Heart right ventricle (tissue), 16 donors: ENCODE measurements at regions not wholly inside any gene's neighbourhood (a gene's known extent, or its start where the extent isn't known, plus 50 kb on each side); places are given as distances from the start of the nearest gene placed in this dataset.

ENCODE experiments used
- ATAC-seq, 8 donors: fragments of 200-7000 bp; cut with Tn5 transposase; one replicate each; pipeline ENCODE4 v1.9.1; 2020; ENCODE audit warnings: mild to moderate bottlenecking in 8 of 8, moderate library complexity in 8 of 8, moderate number of reproducible peaks in 1 of 8
- DNase-seq, 2 donors: peaks; one replicate each; pipeline ENCODE4 v3.0.0-alpha.2; 2020
- H3K27ac ChIP-seq, 10 donors: fragments of 200-600 bp; sonication (generic) in 2 of 10; one replicate each; pipeline versions ENCODE4 v1.5.0 to v1.8.0; 2020 to 2022; ENCODE audit warnings: mild to moderate bottlenecking in 3 of 10
- H3K27me3 ChIP-seq, 7 donors: fragments of 200-600 bp; one replicate each; pipeline ENCODE4 v1.8.0; 2021 to 2022; ENCODE audit warnings: mild to moderate bottlenecking in 2 of 7
- H3K36me3 ChIP-seq, 9 donors: fragments of 200-600 bp; sonication (generic) in 1 of 9; one replicate each; pipeline versions ENCODE4 v1.5.0 to v1.8.0; 2020 to 2022; ENCODE audit warnings: mild to moderate bottlenecking in 2 of 9
- H3K4me1 ChIP-seq, 9 donors: fragments of 200-600 bp; sonication (generic) in 1 of 9; one replicate each; pipeline versions ENCODE4 v1.5.0 to v1.8.0; 2020 to 2022; ENCODE audit warnings: mild to moderate bottlenecking in 4 of 9
- H3K4me3 ChIP-seq, 10 donors: fragments of 200-600 bp; sonication (generic) in 2 of 10; one replicate each; pipeline versions ENCODE4 v1.5.0 to v1.8.0; 2020 to 2022; ENCODE audit warnings: mild to moderate bottlenecking in 7 of 10, moderate library complexity in 2 of 10
- H3K9me3 ChIP-seq, 11 donors: fragments of 200-600 bp in 10 of 11; sonication (generic) in 2 of 11; one replicate each; pipeline versions ENCODE4 v1.5.0 to v1.8.0; 2013 to 2022; ENCODE audit warnings: mild to moderate bottlenecking in 2 of 11, control low read depth in 1 of 11, moderate library complexity in 1 of 11
- CTCF ChIP-seq, 9 donors: fragments of 200-600 bp; sonication (generic) in 2 of 9; IDR thresholded peaks; one replicate each; pipeline versions ENCODE4 v1.5.0 to v1.8.0; 2021 to 2022; ENCODE audit warnings: antibody characterized with exemption in 9 of 9, mild to moderate bottlenecking in 5 of 9, moderate library complexity in 1 of 9
- WGBS, 2 donors: extraction: QIAGEN DNeasy Blood & Tissue Kit; methylation state at CpG; one replicate each; pipeline ENCODE4 v1.1.7; 2013; ENCODE audit warnings: inconsistent platforms in 1 of 2; 5-methylcytosine and 5-hydroxymethylcytosine counted together
- intact Hi-C, 10 donors: fragments of 100-400 bp; cut with DNase I; formaldehyde crosslinking; loops; one replicate each; pipeline versions ENCODE4 v1.11.1 to v1.14.2; 2022
- donor health status: Arrhythmogenic right ventricular cardiomyopathy.
- donor health status: ischemic (EF 13 %, LVEDD 7.1; RV severe dilation, severe dysfunction).
- donor health status: healthy with polysubstance abuse.
- donor health status: DM: no; HTN: yes; CAD: no.
- donor health status: DM: no; HTN: no; CAD: no.
- donor health status: ischemic (EF 25% LVEDD 6.9; RV normal size, moderate dysfunction).
- donor health status: ischemic (EF 25% LVEDD 5.7; RV mildly dilated, moderate dysfunction).
- donor health status: healthy.
- donor health status: DM: yes; HTN: yes; CAD: no.
- donor health status: Ischemic cardiomyopathy.
- donor health status: ischemic (EF 35%, LVEDD 5.7; RV mildly dilated, moderate dysfunction).
- donor health status: nonischemic (EF 11% LVEDD 7.7; RV severe dilation, severe dysfunction).
- donor health status: DM: yes; HTN: yes; CAD: no.
- donor health status: PGD.
- donor health status: ischemic (EF 29% LVEDD 5.4; RV normal size, mild dysfunction).
- donor health status: nonischemic (EF 23%, LVEDD 6.1; RV moderate dilation, normal function).

GRCh38 chr22:27309697-27310096 is 491.9 kb downstream of the MN1 start:
- WGBS, 2 donors, result 41% methylated on average over 2 of the region's 2 CpGs
- no peak for TF ChIP-seq CTCF (IDR thresholded peaks at IDR 0.05)
- Histone ChIP-seq H3K27ac (no peak overlapping the region), H3K4me3 (no peak overlapping the region), H3K9me3 (peaks cover 0 to 12% (median 0%) of the 10 kb centered on the region in 11 donors), H3K36me3 (no peaks in the 10 kb centered on the region), H3K4me1 (peaks cover 0 to 28% (median 3%) of the 10 kb centered on the region in 9 donors), H3K27me3 (peaks cover 0 to 32% (median 11%) of the 10 kb centered on the region in 7 donors)
- ATAC-seq (no peak), DNase-seq (no peak)
- intact Hi-C loops, result no loop called here

GRCh38 chr22:27310966-27311697 is 490.4 kb downstream of the MN1 start:
- no peak for DNase-seq
- Histone ChIP-seq H3K27ac (no peak overlapping the region), H3K36me3 (no peaks in the 10 kb centered on the region), H3K4me3 (no peak overlapping the region), H3K27me3 (peaks cover 0 to 27% (median 14%) of the 10 kb centered on the region in 7 donors), H3K9me3 (peaks cover 0 to 12% (median 0%) of the 10 kb centered on the region in 11 donors), H3K4me1 (peaks cover 0 to 28% (median 3%) of the 10 kb centered on the region in 9 donors)
- TF ChIP-seq CTCF (IDR thresholded peaks at IDR 0.05), result no peak
- WGBS, 2 donors, result 63 to 78% methylated on average over 30 of the region's 30 CpGs
- ATAC-seq, result no peak
- intact Hi-C loops, result no loop called here

- Histone ChIP-seq H3K27me3 (peaks cover 0 to 27% (median 14%) of the 10 kb centered on the region in 7 donors), H3K36me3 (no peaks in the 10 kb centered on the region), H3K4me1 (peaks cover 0 to 28% (median 3%) of the 10 kb centered on the region in 9 donors), H3K27ac (no peak overlapping the region), H3K4me3 (no peak overlapping the region), H3K9me3 (peaks cover 0 to 12% (median 0%) of the 10 kb centered on the region in 11 donors)
- no peak for ATAC-seq
- WGBS, 2 donors, result 28 to 36% methylated on average over 16 of the region's 16 CpGs
- no peak for DNase-seq
- intact Hi-C loops, result no loop called here
- TF ChIP-seq CTCF (IDR thresholded peaks at IDR 0.05), result no peak
These were observed 489.6 kb downstream of the MN1 start for GRCh38 chr22:27311698-27312550.

GRCh38 chr22:27312565-27312964 is 489.0 kb downstream of the MN1 start:
- ATAC-seq (no peak), DNase-seq (no peak)
- H3K4me1 ChIP-seq, result peaks cover 0 to 27% (median 3%) of the 10 kb centered on the region in 9 donors
- intact Hi-C loops, result no loop called here
- peaks cover 0 to 27% (median 14%) of the 10 kb centered on the region in 7 donors for H3K27me3 ChIP-seq
- WGBS, 2 donors, result 84 to 91% methylated on average over 8 of the region's 8 CpGs
- peaks cover 0 to 12% (median 0%) of the 10 kb centered on the region in 11 donors for H3K9me3 ChIP-seq
- no peaks in the 10 kb centered on the region for H3K36me3 ChIP-seq
- TF ChIP-seq CTCF (IDR thresholded peaks at IDR 0.05), result no peak
- no peak overlapping the region for H3K4me3 ChIP-seq
- no peak overlapping the region for H3K27ac ChIP-seq
